ENCODE measurements at regions not wholly inside any gene's neighbourhood (a gene's known extent, or its start where the extent isn't known, plus 50 kb on each side); places are given as distances from the start of the nearest gene placed in this dataset.
"Not testable (repeated sequence)": the region's sequence is repeated elsewhere in the genome, so short reads cannot be mapped to it uniquely, and the experiment has no call there.

DNA sequence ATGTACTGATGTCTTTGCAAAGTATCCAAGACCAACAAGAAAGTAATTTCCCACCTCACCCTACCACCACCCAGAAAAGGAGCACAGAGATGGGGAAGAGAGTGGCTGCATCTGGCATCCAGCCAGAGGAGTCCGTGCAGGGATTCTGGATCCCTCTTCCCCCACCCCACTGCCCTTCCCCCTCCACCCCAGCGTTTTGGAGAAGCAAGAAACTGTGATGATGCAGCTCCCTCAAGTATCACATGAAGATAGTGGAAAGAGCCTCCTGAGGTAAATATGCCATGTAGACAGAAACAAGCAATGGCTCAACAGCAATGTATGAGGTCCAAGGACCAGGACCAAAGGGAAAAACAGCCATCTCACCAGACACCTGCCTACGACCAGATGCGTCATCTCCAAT, 153.8 kb downstream of the DEPDC1B start:
- DNase-seq = no peak

DNA sequence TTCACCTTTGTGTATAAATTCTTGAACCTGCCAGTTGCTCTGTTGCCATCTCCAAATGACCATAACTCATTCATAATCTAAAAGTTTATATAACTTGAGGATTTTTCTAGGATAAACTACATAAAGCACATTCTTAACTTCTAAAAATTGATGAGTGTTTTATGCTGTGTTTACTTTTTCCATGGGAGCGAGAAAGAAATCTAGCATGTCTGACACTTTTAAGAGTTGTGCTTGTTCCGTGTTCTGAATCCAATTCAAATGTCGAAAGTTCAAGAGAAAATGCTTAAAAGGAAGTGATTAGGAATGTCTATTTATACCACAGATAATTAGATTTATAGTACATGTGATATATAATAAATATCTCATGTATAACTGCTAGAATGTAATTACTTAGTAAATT, 154.4 kb downstream of the DEPDC1B start:
- DNase-seq = no peak

DNA sequence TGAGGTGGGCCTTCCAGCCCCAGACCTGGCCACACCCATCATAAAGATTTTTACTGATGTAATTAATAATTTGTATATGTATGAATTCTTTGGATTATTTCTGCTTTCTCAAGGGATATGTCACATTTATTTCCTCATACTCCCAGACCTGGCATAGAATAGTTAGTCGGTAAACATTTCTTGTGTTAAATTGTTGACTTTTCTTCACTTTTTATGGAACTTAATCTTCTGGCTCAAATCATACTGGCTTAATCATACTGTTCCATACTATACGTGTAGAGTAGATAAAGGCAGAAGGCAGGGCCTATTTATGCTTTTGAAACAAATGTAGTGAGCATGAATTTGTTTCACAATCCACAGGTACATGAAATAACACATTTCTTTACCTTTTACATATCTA, 155.8 kb downstream of the DEPDC1B start:
- no peak for DNase-seq

DNA sequence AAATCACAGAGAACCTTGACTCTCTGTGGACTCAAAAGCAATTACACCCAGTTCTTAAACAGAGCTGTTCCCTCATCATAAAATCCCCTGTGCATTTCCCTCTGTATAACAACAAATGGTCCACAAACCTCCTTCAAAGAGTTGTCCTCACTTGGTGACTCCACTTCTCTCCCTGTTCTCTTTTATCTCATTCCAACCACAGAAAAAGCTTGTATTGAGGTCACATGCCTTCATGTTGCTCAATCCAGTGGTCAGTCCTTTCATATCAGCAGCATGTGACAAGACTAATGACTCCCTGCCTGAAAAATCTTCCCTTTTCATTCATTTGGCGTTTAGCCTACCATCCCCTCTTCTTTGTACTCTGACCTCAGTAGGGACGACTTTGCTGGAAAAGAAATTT, 158.0 kb downstream of the DEPDC1B start:
- DNase-seq = no peak

DNA sequence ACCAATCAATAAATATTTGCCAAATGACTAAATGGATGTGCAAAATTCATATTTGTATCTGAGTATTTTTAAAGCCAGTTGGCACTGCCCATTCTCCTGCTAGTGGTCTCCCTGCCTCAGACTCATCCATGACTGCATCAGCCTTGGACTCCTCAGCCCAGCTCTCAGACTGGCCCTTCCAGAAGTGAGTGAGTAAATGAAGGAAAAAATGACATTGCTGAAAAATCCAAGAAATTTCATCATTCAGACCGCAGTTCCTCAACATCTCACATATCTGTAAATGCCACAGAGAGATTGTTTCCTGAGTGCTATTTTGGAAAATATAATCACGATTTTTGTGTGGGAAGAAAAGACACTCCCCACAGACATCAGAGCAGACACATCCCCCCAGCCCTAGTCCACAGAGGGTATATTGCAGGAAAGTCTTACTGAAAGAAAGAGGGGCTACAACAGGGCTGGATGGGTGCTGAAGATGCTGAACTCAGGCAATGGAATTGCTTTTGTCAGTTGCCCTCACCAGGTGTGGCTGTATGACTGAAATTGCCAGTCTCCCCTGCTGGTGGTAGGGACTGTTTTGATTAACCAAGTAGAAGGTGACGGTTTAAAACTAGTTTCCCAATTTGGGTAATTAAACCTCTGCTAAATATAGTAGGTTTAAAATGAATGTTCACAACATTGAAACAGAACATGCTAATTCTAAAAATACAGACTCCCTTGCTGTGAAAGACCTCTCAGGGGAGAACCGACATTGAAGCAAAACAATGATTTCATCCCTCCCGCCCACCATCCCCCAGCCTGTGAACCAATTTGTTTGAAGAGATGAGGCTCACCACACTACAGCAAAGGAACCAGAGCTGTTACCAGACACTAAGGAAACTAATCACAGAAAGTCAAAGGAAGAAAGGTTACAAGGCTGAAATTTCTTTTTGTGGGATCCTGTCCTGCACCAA, 158.8 kb downstream of the DEPDC1B start:
- DNase-seq = no peak

DNA sequence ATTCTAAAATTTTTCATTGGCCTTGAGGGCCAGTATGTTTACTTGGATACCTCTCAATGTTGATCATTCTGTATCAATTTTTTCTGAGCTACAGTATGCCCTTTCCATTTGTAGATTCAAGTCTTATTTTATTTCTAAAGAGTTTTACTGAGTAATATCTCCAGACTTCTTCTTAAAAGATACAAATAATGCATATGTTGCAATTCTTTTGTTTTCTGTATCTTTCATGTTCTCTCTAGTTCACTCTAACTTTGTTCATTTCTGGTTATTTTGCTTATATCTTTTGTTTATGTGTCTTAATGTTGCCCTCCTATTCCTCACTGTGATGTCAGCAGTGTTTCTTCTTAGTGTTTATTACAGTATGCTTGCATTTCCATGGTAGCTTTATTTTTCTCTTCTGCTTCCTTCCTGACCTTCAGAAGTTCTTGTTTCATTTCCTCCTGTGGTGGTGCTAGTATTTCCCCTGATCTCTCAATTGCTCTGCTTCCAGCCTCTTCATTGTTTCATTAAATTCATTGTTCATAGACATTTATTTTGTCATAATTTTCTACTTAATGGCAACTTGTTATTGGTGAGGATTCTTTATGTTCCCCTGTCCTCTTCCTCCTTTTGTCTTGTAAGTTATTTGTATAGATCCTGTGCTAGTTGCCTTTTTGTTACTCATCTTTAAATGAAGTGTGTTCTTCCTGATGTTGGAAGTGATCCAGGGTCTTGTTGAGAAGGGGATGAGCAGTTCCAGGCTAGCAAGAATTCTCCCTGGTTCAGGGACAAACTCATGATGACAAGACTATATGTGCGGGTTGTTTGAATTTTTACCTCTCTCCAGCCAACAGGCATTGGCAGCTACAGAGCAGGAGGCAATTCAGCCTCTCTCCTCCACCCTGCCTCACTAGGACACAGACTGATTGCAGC, 160.8 kb downstream of the DEPDC1B start:
- no peak for DNase-seq

DNA sequence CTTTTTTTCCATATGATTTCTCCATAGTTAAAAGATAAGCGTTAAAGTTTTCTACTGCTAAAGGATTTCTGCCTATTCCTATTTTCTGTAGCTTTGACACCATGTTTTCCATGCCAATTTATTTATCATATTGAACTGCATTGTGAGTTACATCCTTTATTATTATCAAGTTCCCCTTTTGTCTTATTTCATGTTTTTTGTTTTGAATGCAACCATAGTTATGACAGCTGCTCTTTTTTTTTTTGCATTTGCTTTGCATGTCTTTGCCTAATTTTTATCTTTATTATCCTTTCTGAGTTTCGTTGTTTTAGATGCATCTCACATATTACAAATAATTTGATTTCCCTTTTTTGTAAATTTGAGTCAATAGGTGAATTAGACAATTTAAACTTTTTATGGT, 161.5 kb downstream of the DEPDC1B start:
- DNase-seq = no peak

DNA sequence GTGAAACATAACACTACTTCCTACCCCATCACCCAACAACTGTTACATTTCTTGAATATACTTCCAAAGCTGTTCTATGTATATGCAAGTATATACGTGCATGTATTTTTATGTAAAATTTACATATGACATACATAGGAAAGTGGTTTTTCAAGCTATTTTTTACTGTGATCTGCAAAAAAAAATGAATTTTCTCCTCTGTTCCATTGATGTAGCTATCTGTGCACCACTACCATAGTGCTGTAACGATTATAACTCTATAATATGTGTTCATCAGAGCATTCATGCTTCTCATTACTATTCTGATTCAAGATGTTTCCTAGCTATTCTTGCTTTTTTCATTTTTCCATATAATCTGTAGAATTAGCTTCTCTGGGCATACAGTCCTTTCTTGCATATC, 164.0 kb downstream of the DEPDC1B start:
- no peak for DNase-seq

DNA sequence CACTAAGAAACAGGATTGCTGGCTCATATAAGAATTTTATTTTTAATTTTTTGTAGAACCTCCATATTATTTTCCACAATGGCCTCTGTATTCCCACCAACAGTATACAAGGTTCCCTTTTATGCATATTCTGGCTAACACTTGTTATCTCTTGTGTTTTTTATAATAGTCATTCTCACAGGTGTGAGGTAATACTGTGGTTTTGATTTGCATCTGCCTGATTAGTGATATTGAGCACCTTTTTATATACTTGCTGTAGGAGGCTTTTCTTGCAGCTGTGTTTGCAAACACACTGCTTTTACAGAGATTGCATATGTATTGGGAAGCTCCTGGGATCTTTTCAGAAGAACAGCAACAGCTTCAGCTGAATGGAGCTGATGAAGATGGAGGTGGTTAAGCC, 164.8 kb downstream of the DEPDC1B start:
- no peak for DNase-seq

DNA sequence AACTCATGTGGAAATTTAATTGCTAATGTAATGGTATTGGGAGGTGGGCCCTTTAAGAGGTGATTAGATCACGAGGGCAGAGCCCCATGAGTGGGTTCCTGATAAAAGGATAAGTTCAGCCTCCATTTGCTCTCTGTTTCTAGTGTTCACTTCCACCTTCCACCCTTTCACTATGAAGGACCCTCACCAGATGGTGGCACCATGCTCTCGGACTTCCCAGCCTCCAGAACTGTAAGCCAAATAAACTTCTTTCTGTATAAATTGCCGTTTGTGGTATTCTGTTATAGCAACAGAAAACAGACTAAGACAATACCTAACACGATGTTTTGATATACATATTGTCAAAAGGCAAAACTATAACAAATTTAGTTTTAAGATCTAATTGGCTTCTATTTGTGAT, 166.2 kb downstream of the DEPDC1B start:
- no peak for DNase-seq

DNA sequence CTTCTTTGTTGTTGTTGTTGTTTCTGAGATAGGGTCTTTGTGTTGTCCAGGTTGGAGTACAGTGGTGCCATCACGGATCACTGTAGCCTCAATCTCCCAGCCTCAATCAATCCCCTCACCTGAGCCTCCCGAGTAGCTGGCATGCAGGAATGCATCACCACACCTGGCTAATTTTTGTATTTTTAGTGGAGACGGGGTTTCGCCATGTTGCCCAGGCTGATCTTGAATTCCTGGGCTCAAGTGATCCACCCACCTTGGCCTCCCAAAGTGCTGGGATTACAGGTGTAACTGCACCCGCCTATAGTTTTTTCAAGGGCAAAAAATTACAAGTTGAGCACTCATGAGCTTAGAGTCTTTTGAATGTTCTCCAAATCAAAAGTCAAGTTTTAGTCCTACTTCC, 167.2 kb downstream of the DEPDC1B start:
- DNase-seq = not testable (repeated sequence)

DNA sequence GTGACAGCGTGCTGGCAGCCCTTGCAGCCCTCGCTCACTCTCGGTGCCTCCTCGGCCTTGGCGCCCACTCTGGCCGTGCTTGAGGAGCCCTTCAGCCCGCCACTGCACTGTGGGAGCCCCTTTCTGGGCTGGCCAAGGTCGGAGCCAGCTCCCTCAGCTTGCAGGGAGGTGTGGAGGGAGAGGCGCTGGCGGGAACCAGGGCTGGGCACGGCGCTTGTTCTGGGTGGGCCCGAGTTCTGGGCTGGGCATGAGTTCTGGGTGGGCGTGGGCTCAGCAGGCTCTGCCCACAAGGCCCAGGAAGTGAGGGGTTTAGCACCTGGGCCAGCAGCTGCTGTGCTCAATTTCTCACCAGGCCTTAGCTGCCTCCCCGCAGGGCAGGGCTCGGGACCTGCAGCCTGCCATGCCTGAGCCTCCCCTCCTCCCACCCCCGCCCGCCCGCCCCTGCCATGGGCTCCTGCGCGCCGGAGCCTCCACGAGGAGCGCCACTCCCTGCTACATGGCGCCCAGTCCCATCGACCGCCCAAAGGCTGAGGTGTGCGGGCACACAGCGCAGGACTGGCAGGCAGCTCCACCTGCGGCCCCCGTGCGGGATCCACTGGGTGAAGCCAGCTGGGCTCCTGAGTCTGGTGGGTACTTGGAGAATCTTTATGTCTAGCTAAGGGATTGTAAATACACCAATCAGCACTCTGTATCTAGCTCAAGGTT, 169.7 kb downstream of the DEPDC1B start:
- not testable (repeated sequence) for DNase-seq

DNA sequence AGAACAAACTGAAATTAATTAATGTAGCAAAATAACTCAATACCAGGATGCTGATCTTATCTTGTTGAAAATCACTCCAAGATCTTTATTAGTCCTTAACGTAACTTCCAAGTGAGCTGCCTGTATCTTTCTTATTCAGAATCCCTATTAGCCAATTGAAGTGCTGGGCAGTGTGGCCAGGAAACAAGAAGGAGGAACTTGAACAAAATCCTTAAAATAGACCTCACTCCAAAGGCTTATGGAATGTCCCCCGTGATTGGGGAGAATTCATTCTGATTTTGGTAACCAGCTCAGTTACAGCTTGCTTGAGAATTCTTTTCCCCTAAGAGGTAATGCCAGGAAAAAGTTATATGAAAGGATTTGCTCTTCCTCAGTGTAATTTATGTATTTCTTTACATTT, 171.0 kb downstream of the DEPDC1B start:
- DNase-seq = no peak

DNA sequence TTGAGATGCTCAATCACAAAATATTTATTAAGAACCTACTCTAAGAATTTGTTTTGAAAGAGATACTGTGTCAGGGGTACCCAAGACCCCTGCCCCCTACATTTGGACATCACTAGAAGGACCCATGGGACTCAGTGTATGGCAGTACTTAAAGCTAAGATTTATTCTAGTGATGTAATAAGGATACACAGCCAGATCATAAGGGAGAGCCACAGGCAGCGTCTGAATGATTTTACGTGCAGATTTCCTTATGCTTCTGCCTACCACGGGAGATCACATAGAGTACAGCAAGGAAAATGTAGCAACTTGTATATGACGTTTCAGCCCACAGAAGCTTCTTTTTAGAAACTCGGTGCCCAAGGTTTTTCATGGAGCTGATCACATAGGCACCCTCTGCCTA, 172.9 kb downstream of the DEPDC1B start:
- no peak for DNase-seq

DNA sequence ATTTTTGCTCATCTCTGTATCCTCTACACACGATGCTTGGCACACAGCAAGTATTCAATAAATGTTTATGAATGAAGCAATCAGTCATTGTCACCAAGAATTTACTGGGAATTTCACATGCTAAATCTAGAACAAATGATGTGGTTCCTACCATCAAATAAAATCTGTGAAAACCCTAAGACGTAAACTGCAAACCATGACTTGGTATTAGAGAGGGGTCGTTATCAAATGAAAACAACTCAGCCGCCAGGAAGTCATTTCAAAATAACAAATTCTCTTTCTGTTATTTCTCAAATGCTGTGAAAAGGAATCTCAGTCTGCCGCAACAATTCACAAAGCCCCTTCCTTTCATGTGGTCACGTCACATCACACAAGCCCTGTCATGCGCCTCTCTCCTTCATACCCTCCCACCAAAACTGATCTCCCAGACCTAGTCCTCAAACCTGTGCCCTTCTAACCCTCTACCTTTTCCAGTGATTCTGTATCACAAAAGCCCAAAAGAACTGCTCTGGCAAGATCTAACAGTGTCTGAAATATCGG, 173.6 kb downstream of the DEPDC1B start:
- no peak for DNase-seq

DNA sequence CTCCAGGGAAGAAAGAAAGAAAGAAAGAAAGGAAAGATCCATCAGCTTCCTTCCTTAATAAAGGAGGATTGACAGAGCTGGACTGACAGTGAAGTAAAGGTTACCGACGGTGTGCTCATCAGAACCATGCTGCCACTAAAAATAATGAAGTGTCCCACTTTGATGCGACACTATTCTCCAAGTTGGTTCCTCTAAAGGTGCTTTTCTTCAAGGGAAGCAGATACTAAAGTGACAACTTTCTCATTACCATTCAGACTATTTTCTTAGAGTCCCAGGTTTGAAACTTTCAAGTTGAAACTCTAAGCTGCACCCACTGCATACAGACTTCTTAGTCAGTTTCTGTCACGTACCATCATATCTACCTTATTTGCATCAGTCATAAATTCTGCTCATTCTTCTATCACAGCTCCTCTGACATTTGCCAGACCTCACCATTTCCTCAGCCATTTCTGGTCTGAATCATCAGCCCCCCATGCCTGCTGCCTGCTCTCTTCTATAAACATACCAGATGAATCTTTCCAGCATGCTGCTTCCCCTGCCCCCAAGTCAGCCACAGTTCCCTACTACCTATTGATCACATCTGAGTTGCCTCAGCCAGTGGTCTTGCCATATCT, 177.6 kb downstream of the DEPDC1B start:
- DNase-seq = no peak

DNA sequence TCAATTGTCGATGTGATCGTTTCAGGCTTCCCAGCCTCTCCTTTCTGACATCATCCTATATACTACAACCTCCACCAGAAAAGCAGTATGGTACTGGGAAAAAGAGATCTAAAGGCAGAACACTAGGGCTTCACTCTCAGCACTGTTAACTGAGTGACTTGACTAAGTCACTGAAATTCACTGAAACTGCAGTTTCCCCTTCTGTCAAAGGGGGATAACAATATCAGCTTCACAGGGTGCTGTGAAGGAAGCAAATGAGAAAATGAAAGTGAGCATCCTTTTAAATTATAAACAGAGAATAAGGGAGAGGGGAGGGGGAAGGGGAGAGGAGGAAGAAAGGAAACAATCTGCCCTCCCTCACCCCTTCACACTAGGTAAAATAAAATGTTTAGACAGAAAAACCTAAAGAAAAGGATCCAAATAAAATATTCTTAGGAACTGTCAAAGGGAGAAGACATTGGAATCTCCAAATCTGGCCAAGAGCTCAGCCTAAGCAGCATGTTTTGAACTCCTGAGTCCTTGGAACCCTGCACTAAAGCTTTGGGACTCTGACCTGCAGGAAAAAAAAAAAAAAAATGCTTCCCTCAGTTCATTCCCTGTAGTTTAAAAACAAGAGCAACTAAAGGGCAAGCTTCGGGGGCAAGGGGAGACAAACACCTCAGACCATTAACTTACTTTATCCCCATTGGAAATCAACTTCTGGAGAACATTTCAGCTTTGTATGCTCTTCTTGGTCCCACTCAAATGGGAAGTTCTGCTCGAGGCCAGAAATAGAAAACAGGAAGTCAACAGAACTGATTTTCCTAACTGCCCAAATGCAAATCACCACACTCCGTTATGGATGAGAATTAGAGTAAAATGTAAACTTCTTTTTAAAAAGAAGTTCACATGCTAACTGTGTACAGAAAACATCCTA, 178.3 kb downstream of the DEPDC1B start:
- no peak for DNase-seq

DNA sequence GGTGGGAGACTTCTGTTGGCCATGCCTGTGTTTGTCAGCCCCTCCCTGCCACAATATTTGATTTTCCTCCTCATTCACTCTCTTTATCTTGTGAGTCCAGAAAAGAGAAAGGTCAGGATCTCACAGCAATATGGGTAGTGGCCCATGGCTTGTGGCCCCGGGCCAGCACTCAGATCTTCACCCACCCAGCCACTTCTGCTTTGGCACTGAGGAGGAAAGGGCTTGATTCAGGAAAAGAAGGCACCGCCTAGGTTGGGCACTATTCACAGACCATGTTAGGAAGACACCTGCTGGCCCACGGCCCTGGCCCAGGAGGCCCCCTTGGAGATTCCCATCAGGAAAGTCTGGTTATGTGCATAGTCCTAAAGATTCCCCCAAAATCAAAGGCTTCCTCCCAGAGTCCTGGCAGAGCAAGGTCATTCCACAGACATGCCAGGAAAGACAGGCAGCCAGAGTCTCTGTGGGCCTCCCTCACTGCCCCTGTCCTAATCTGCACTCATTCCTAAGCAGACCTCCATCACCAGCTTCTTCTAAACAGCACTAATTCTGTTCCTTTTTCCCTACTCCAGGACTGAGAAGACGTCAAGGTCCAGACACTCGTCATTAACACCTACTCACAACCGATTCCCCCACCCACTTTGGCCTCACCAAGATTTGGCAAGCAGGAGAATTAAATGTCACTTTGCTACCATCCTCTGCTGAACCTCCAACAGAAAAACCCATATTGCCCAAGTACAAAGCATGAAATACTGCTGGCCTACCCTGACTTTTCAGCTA, 179.3 kb downstream of the DEPDC1B start:
- no peak for DNase-seq

DNA sequence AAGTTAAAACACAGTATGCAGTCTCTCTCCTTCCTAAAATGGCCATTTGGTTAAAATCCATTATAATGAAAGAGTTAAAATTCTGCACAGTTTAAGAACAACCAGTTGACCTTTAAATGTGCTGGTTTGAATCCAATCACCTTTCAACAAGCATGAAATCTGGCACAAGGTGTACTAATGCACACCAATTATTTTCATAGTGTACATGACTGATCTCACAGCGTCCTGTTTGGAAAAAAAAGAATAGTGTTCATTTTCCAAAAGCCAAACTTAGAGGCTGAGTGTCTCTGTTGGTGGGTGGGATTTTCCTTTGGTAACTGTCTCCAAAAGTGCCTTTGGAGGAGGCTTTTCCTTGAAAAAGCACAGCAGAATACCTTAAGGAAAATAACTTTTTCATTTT, 180.6 kb downstream of the DEPDC1B start:
- DNase-seq = no peak

DNA sequence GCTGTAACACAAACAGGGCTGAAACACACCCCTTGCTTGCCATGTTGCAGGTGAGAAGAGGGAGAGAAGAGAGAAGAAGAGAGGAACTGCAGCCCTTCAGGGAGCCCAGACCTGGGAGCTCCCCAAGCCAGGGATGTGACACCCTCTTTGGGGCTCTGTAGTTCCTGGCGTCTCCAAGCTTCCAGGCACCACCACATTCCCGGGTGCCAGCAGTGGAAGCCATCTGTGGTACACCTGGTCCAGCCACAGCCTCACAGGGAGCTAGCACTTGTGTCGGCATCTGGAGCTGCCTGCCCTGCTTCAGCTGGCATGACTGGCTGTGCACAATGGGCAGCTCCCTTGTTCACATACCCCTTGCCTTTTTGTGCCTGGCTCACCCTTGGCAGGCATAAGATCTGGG, 182.1 kb downstream of the DEPDC1B start:
- DNase-seq = no peak
